Upper lobe of left lung (tissue), 6 donors: ENCODE measurements at regions not wholly inside any gene's neighbourhood (a gene's known extent, or its start where the extent isn't known, plus 50 kb on each side); places are given as distances from the start of the nearest gene placed in this dataset.

Source experiments
- ATAC-seq, 2 donors: fragments of 200-7000 bp; cut with Tn5 transposase; one replicate each; pipeline ENCODE4 v1.9.1; 2022; ENCODE audit warnings: mild to moderate bottlenecking in 2 of 2, moderate library complexity in 2 of 2; ENCODE audit not compliant: low FRiP score in 2 of 2
- DNase-seq, 2 donors: peaks; one replicate each; pipeline ENCODE4 v3.0.0-alpha.2; 2019 to 2020
- H3K27ac ChIP-seq, 4 donors: fragments of 200-600 bp; sonication (generic); one replicate each; pipeline ENCODE4 v1.5.1; 2016 to 2019
- H3K27me3 ChIP-seq, 4 donors: fragments of 200-600 bp; sonication (generic); one replicate each; pipeline ENCODE4 v1.5.1; 2017 to 2019
- H3K36me3 ChIP-seq, 4 donors: fragments of 200-600 bp; sonication (generic); one replicate each; pipeline ENCODE4 v1.5.1; 2016 to 2019
- H3K4me1 ChIP-seq, 4 donors: fragments of 200-600 bp; sonication (generic); one replicate each; pipeline ENCODE4 v1.5.1; 2018 to 2019
- H3K4me3 ChIP-seq, 4 donors: fragments of 200-600 bp; sonication (generic); one replicate each; pipeline ENCODE4 v1.5.1; 2017 to 2019; ENCODE audit warnings: mild to moderate bottlenecking in 2 of 4, moderate library complexity in 1 of 4
- H3K9me3 ChIP-seq, 4 donors: fragments of 200-600 bp; sonication (generic); one replicate each; pipeline ENCODE4 v1.5.1; 2018 to 2019
- CTCF ChIP-seq, 6 experiments: fragments of 450-650 bp in 4 of 6; fragments of 200-600 bp in 2 of 6; sonication (generic) in 2 of 6; IDR thresholded peaks; one replicate each; pipeline ENCODE4 v1.5.1; 2016 to 2019; ENCODE audit warnings: antibody characterized with exemption in 6 of 6
- EP300 ChIP-seq, 4 donors: sonication (generic); formaldehyde crosslinking; IDR thresholded peaks; one replicate each; pipeline ENCODE4 v1.5.1; 2017; ENCODE audit warnings: antibody characterized with exemption in 4 of 4, control low read depth in 2 of 4
- POLR2A ChIP-seq, 4 donors: fragments of 450-650 bp; IDR thresholded peaks; one replicate each; pipeline ENCODE4 v1.5.1; 2016 to 2017; ENCODE audit warnings: antibody characterized with exemption in 4 of 4, mild to moderate bottlenecking in 2 of 4
- POLR2AphosphoS5 ChIP-seq, 2 donors: sonication (generic); formaldehyde crosslinking; IDR thresholded peaks; one replicate each; pipeline ENCODE4 v1.5.1; 2017; ENCODE audit warnings: antibody characterized with exemption in 2 of 2
- WGBS, 2 donors: methylation state at CpG; one replicate each; pipeline ENCODE4 v1.1.5; 2017 to 2018; 5-methylcytosine and 5-hydroxymethylcytosine counted together
- donor health status: DM: no; HTN: no; CAD: no; lungs with moderate emphysema.
- donor health status: DM: no; HTN: yes; CAD: no; lungs with severe emphysema.

GRCh38 chr12:23096321-23096720 is 471.4 kb downstream of the ETNK1 start:
- Histone ChIP-seq H3K4me3 (no peak overlapping the region), H3K36me3 (no peaks in the 10 kb centered on the region), H3K9me3 (no peaks in the 10 kb centered on the region), H3K27me3 (no peaks in the 10 kb centered on the region), H3K27ac (no peak overlapping the region), H3K4me1 (no peaks in the 10 kb centered on the region)
- 83 to 92% methylated on average over 1 of the region's 1 CpG for WGBS, 2 donors
- no peak for TF ChIP-seq CTCF (IDR thresholded peaks at IDR 0.05)
- no peak for TF ChIP-seq POLR2A (IDR thresholded peaks at IDR 0.05)
- no peak for TF ChIP-seq EP300 (IDR thresholded peaks at IDR 0.05)
- TF ChIP-seq POLR2AphosphoS5 (IDR thresholded peaks at IDR 0.05) = no peak
- ATAC-seq = no peak
- DNase-seq = no peak

GRCh38 chr12:23098110-23098509 is 473.1 kb downstream of the ETNK1 start:
- DNase-seq (no peak), ATAC-seq (no peak)
- 93% methylated on average over 5 of the region's 5 CpGs for WGBS, 2 donors
- TF ChIP-seq POLR2AphosphoS5 (IDR thresholded peaks at IDR 0.05) = no peak
- TF ChIP-seq POLR2A (IDR thresholded peaks at IDR 0.05) = no peak
- TF ChIP-seq CTCF (IDR thresholded peaks at IDR 0.05) = no peak
- TF ChIP-seq EP300 (IDR thresholded peaks at IDR 0.05) = no peak
- no peaks in the 10 kb centered on the region for H3K27me3 ChIP-seq
- H3K27ac ChIP-seq = no peak overlapping the region
- no peak overlapping the region for H3K4me3 ChIP-seq
- no peaks in the 10 kb centered on the region for H3K36me3 ChIP-seq
- H3K9me3 ChIP-seq = no peaks in the 10 kb centered on the region
- no peaks in the 10 kb centered on the region for H3K4me1 ChIP-seq

- H3K9me3 ChIP-seq = no peaks in the 10 kb centered on the region
- no peaks in the 10 kb centered on the region for H3K4me1 ChIP-seq
- DNase-seq (no peak), ATAC-seq (peak in 1 of 2 donors; percentile 10)
- TF ChIP-seq CTCF (IDR thresholded peaks at IDR 0.05) = no peak
- TF ChIP-seq POLR2AphosphoS5 (IDR thresholded peaks at IDR 0.05) = no peak
- TF ChIP-seq POLR2A (IDR thresholded peaks at IDR 0.05) = no peak
- no peak for TF ChIP-seq EP300 (IDR thresholded peaks at IDR 0.05)
- H3K27me3 ChIP-seq = no peaks in the 10 kb centered on the region
- H3K27ac ChIP-seq = no peak overlapping the region
- no peaks in the 10 kb centered on the region for H3K36me3 ChIP-seq
- no peak overlapping the region for H3K4me3 ChIP-seq
- WGBS, 2 donors = 46 to 68% methylated on average over 3 of the region's 3 CpGs
These were observed 473.5 kb downstream of the ETNK1 start for GRCh38 chr12:23098517-23098916.

- H3K9me3 ChIP-seq = no peaks in the 10 kb centered on the region
- H3K27me3 ChIP-seq = no peaks in the 10 kb centered on the region
- 55 to 76% methylated on average over 5 of the region's 5 CpGs for WGBS, 2 donors
- H3K4me1 ChIP-seq = no peaks in the 10 kb centered on the region
- H3K27ac ChIP-seq = no peak overlapping the region
- no peaks in the 10 kb centered on the region for H3K36me3 ChIP-seq
- DNase-seq (no peak), ATAC-seq (no peak)
- TF ChIP-seq POLR2A (IDR thresholded peaks at IDR 0.05) = no peak
- TF ChIP-seq CTCF (IDR thresholded peaks at IDR 0.05) = no peak
- TF ChIP-seq POLR2AphosphoS5 (IDR thresholded peaks at IDR 0.05) = no peak
- no peak for TF ChIP-seq EP300 (IDR thresholded peaks at IDR 0.05)
- H3K4me3 ChIP-seq = no peak overlapping the region
These were observed 474.1 kb downstream of the ETNK1 start for GRCh38 chr12:23099104-23099503.

- Histone ChIP-seq H3K4me3 (no peak overlapping the region), H3K27ac (no peak overlapping the region), H3K36me3 (no peaks in the 10 kb centered on the region), H3K27me3 (no peaks in the 10 kb centered on the region), H3K4me1 (no peaks in the 10 kb centered on the region), H3K9me3 (no peaks in the 10 kb centered on the region)
- TF ChIP-seq POLR2A (IDR thresholded peaks at IDR 0.05) = no peak
- no peak for TF ChIP-seq EP300 (IDR thresholded peaks at IDR 0.05)
- no peak for TF ChIP-seq POLR2AphosphoS5 (IDR thresholded peaks at IDR 0.05)
- no peak for TF ChIP-seq CTCF (IDR thresholded peaks at IDR 0.05)
- ATAC-seq (no peak), DNase-seq (no peak)
These were observed 474.6 kb downstream of the ETNK1 start for GRCh38 chr12:23099604-23100003.
